GM12878 (cell line): ENCODE measurements at regions not wholly inside any gene's neighbourhood (a gene's known extent, or its start where the extent isn't known, plus 50 kb on each side); places are given as distances from the start of the nearest gene placed in this dataset.

Experiments
- ATAC-seq: fragments of 200-7000 bp; cut with Tn5 transposase; 3 replicates; pipeline ENCODE4 v1.9.1; 2020; ENCODE audit warnings: mild to moderate bottlenecking, moderate library complexity
- BruUV-seq: library from RNA; stranded (reverse); fragments of 400-500 nt; replicated peaks from 2 replicates; lab custom pipeline; 2021; lab: Mats Ljungman, UMichigan
- CTCF ChIA-PET: fragments of 300-600 bp; sonication (Branson Sonifier 250); formaldehyde crosslinking; extraction: SDS; loops from one replicate; lab custom pipeline; 2021; ENCODE audit warnings: inconsistent platforms; lab: Yijun Ruan, JAX
- POLR2A ChIA-PET: fragments of 350-600 bp; formaldehyde crosslinking; extraction: SDS; loops from one replicate; lab custom pipeline; 2021; ENCODE audit warnings: inconsistent platforms; lab: Charles Lee
- RAD21 ChIA-PET: fragments of 300-600 bp; sonication (Branson Sonifier 250); formaldehyde crosslinking; loops from one replicate; lab custom pipeline; 2023; ENCODE audit warnings: antibody characterized with exemption; ENCODE audit not compliant: unreplicated experiment; lab: Charles Lee
- SMC1A ChIA-PET: fragments of 300-600 bp; sonication (Branson Sonifier 250); formaldehyde crosslinking; loops from one replicate; lab custom pipeline; 2023; ENCODE audit not compliant: unreplicated experiment, uncharacterized antibody; lab: Charles Lee
- DNase-seq: peaks from one replicate; pipeline ENCODE4 v3.0.0-alpha.2; 2011; ENCODE audit warnings: low read depth, low spot score
- FAIRE-seq: peaks from 3 replicates; lab custom pipeline; 2011; peaks lifted over from hg19 to GRCh38; lab: Jason Lieb, UNC
- H2AFZ ChIP-seq: 2 replicates; pipeline ENCODE4 v1.6.0; 2011; ENCODE audit warnings: low read depth, low read length, control low read depth; ENCODE audit not compliant: control insufficient read depth
- H3K27ac ChIP-seq: 2 replicates; pipeline ENCODE4 v1.5.1; 2011; ENCODE audit warnings: control low read depth; ENCODE audit not compliant: control insufficient read depth, insufficient read depth
- H3K27me3 ChIP-seq, 2 experiments: replicated peaks in 1 of 2; 2 replicates each; pipeline versions ENCODE4 v1.6.0 to v1.6.1; 2011; ENCODE audit warnings: low read length in 1 of 2; ENCODE audit not compliant: control insufficient read depth in 2 of 2, insufficient read depth in 2 of 2
- H3K36me3 ChIP-seq, 2 experiments: 2 replicates each; pipeline ENCODE4 v1.5.1; 2011; ENCODE audit warnings: low read length in 1 of 2; ENCODE audit not compliant: control insufficient read depth in 2 of 2, insufficient read depth in 2 of 2
- H3K4me1 ChIP-seq: 2 replicates; pipeline ENCODE4 v1.6.1; 2011; ENCODE audit warnings: mild to moderate bottlenecking, low read length, moderate library complexity, mixed read lengths; ENCODE audit not compliant: control insufficient read depth, insufficient read depth
- H3K4me2 ChIP-seq: 2 replicates; pipeline ENCODE4 v1.6.0; 2011; ENCODE audit warnings: control low read depth; ENCODE audit not compliant: control insufficient read depth, insufficient read depth
- H3K4me3 ChIP-seq: fragments of 200-600 bp; sonication (generic); 2 replicates; pipeline ENCODE4 v1.5.1; 2016
- H3K79me2 ChIP-seq: 2 replicates; pipeline ENCODE4 v1.6.0; 2011; ENCODE audit warnings: low read length; ENCODE audit not compliant: control insufficient read depth, insufficient read depth
- H3K9ac ChIP-seq: 2 replicates; pipeline ENCODE4 v1.8.0; 2011; ENCODE audit warnings: low read length, control low read depth, mixed read lengths; ENCODE audit not compliant: control insufficient read depth, insufficient read depth
- H3K9me3 ChIP-seq: replicated peaks from 3 replicates; pipeline ENCODE4 v1.5.1; 2011; ENCODE audit warnings: mild to moderate bottlenecking, low read length; ENCODE audit not compliant: control insufficient read depth, insufficient read depth
- H4K20me1 ChIP-seq: 2 replicates; pipeline ENCODE4 v1.6.0; 2011; ENCODE audit not compliant: control insufficient read depth, insufficient read depth
- ATF3 ChIP-seq: IDR thresholded peaks from 2 replicates; pipeline ENCODE4 v1.6.1; 2011; ENCODE audit warnings: low read depth, mild to moderate bottlenecking, low read length, moderate library complexity, borderline replicate concordance; ENCODE audit errors: extremely low read depth
- BACH1 ChIP-seq: fragments of 450-650 bp; IDR thresholded peaks from 2 replicates; pipeline ENCODE4 v1.6.1; 2017; ENCODE audit warnings: mild to moderate bottlenecking, borderline replicate concordance
- BHLHE40 ChIP-seq, 2 experiments: fragments of 450-650 bp in 1 of 2; IDR thresholded peaks; 2 replicates each; pipeline ENCODE4 v1.6.1; 2011 to 2017; ENCODE audit warnings: low read depth in 2 of 2, borderline replicate concordance in 1 of 2, improper control_type of control experiment in 1 of 2, low read length in 1 of 2, mild to moderate bottlenecking in 1 of 2
- BRCA1 ChIP-seq: IDR thresholded peaks from 2 replicates; pipeline ENCODE4 v1.6.1; 2011; ENCODE audit warnings: low read depth, low read length, improper control_type of control experiment
- DPF2 ChIP-seq: fragments of 450-650 bp; IDR thresholded peaks from 2 replicates; pipeline ENCODE4 v1.6.1; 2017; ENCODE audit warnings: mild to moderate bottlenecking
- NFIC ChIP-seq: IDR thresholded peaks from 2 replicates; pipeline ENCODE4 v1.6.1; 2012; ENCODE audit warnings: low read depth, mild to moderate bottlenecking, inconsistent platforms, low read length, moderate library complexity
- PML ChIP-seq: IDR thresholded peaks from 2 replicates; pipeline ENCODE4 v1.6.1; 2012; ENCODE audit warnings: low read length, inconsistent platforms
- POLR2AphosphoS2 ChIP-seq: IDR thresholded peaks from 2 replicates; pipeline ENCODE4 v1.6.1; 2011; ENCODE audit warnings: low read depth, mild to moderate bottlenecking, low read length, improper control_type of control experiment, moderate library complexity
- POLR2AphosphoS5 ChIP-seq: IDR thresholded peaks from 2 replicates; pipeline ENCODE4 v1.6.1; 2011; ENCODE audit warnings: mild to moderate bottlenecking, low read length, inconsistent platforms
- SIN3A ChIP-seq: IDR thresholded peaks from 2 replicates; pipeline ENCODE4 v1.6.1; 2012; ENCODE audit warnings: low read depth, low read length, improper control_type of control experiment
- SMAD1 ChIP-seq: fragments of 450-650 bp; IDR thresholded peaks from 2 replicates; pipeline ENCODE4 v1.6.1; 2018; ENCODE audit warnings: mild to moderate bottlenecking, low read depth; ENCODE audit not compliant: partially characterized antibody
- SMC3 ChIP-seq: IDR thresholded peaks from 2 replicates; pipeline ENCODE4 v1.6.1; 2011; ENCODE audit warnings: low read length, improper control_type of control experiment, borderline replicate concordance
- STAT1 ChIP-seq: fragments of 450-650 bp; conservative IDR thresholded peaks from 2 replicates; pipeline ENCODE4 v1.6.1; 2014; ENCODE audit warnings: antibody characterized with exemption, mild to moderate bottlenecking
- STAT3 ChIP-seq: IDR thresholded peaks from 2 replicates; pipeline ENCODE4 v1.6.1; 2011; ENCODE audit warnings: low read depth, low read length, improper control_type of control experiment
- YBX1 ChIP-seq: fragments of 450-650 bp; IDR thresholded peaks from 2 replicates; pipeline ENCODE4 v1.6.1; 2016; ENCODE audit warnings: antibody characterized with exemption
- ZNF24 ChIP-seq: fragments of 450-650 bp; IDR thresholded peaks from 2 replicates; pipeline ENCODE4 v1.6.1; 2017; ENCODE audit warnings: antibody characterized with exemption, mild to moderate bottlenecking
- ZSCAN29 ChIP-seq: fragments of 450-650 bp; IDR thresholded peaks from 2 replicates; pipeline ENCODE4 v1.6.1; 2017; ENCODE audit warnings: mild to moderate bottlenecking, moderate library complexity
- WGBS: methylation state at CpG from one replicate; pipeline ENCODE4 v1.1.6; 2016; ENCODE audit warnings: low lambda C conversion rate; ENCODE audit not compliant: insufficient replicate concordance, insufficient coverage; ENCODE audit errors: missing lambda C conversion rate; 5-methylcytosine and 5-hydroxymethylcytosine counted together
- in situ Hi-C: fragments of 300-500 bp; cut with MboI; formaldehyde crosslinking; loops from 9 replicates; pipeline ENCODE4 v1.14.3; 2018; ENCODE audit warnings: mixed read lengths
- intact Hi-C: fragments of 100-400 bp; cut with micrococcal nuclease; formaldehyde crosslinking; loops from one replicate; pipeline ENCODE4 v1.14.2; 2022; ENCODE audit not compliant: unreplicated experiment
- TF ChIP-seq, protein P1 (sequence below): IDR thresholded peaks from 2 replicates; pipeline ENCODE4 v1.6.1; 2012; ENCODE audit warnings: low read length, inconsistent platforms
- TF ChIP-seq, protein P2 (sequence below): fragments of 450-650 bp; formaldehyde crosslinking; IDR thresholded peaks from 2 replicates; pipeline ENCODE4 v1.4.0; 2022; ENCODE audit warnings: mild to moderate bottlenecking, moderate library complexity

GRCh38 chr5:124480022-124480421 lies 266.4 kb downstream of the ZNF608 start:
- BruUV-seq: no TSS peak
- H4K20me1 ChIP-seq: no peaks in the 10 kb centered on the region
- in situ Hi-C loops (no loop called here), intact Hi-C loops (no loop called here)
- no peaks in the 10 kb centered on the region for H3K36me3 ChIP-seq
- no peak overlapping the region for H3K9ac ChIP-seq
- RAD21 ChIA-PET: no interaction called here
- H2AFZ ChIP-seq: no peak overlapping the region
- H3K27ac ChIP-seq: no peak overlapping the region
- SMC1A ChIA-PET: interaction anchor here (1.3 kb wide), 1 partner anchor 12 kb away, joined by 3 read pairs; no protein-coding TSS in a partner anchor
- FAIRE-seq (no peak), DNase-seq (no peak), ATAC-seq (no peak)
- POLR2A ChIA-PET: no interaction called here
- CTCF ChIA-PET: no interaction called here
- no peak overlapping the region for H3K4me3 ChIP-seq
- no peaks in the 10 kb centered on the region for H3K79me2 ChIP-seq
- WGBS: 0% methylated on average over 1 of the region's 1 CpG
- H3K9me3 ChIP-seq: no peaks in the 10 kb centered on the region; the same call in 2 of the 3 replicates
- no peaks in the 10 kb centered on the region; a peak in 1 of 4 replicates for H3K27me3 ChIP-seq
- H3K4me1 ChIP-seq: no peaks in the 10 kb centered on the region
- H3K4me2 ChIP-seq: no peak overlapping the region
- TF ChIP-seq ZNF24 (no peak), ATF3 (no peak), PML (no peak), STAT1 (no peak), NFIC (no peak), SMAD1 (no peak), POLR2AphosphoS2 (no peak), POLR2AphosphoS5 (no peak), YBX1 (no peak), BACH1 (no peak), BHLHE40 (IDR thresholded peaks at IDR 0.05; ENCODE audit: borderline replicate concordance in 1 of 2, low read depth in 2 of 2, low read length in 1 of 2) (no peak), STAT3 (no peak), SMC3 (no peak), DPF2 (no peak), ZSCAN29 (no peak), BRCA1 (no peak), SIN3A (no peak)
- TF ChIP-seq, protein P1, sequence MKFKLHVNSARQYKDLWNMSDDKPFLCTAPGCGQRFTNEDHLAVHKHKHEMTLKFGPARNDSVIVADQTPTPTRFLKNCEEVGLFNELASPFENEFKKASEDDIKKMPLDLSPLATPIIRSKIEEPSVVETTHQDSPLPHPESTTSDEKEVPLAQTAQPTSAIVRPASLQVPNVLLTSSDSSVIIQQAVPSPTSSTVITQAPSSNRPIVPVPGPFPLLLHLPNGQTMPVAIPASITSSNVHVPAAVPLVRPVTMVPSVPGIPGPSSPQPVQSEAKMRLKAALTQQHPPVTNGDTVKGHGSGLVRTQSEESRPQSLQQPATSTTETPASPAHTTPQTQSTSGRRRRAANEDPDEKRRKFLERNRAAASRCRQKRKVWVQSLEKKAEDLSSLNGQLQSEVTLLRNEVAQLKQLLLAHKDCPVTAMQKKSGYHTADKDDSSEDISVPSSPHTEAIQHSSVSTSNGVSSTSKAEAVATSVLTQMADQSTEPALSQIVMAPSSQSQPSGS: no peak
- TF ChIP-seq, protein P2, sequence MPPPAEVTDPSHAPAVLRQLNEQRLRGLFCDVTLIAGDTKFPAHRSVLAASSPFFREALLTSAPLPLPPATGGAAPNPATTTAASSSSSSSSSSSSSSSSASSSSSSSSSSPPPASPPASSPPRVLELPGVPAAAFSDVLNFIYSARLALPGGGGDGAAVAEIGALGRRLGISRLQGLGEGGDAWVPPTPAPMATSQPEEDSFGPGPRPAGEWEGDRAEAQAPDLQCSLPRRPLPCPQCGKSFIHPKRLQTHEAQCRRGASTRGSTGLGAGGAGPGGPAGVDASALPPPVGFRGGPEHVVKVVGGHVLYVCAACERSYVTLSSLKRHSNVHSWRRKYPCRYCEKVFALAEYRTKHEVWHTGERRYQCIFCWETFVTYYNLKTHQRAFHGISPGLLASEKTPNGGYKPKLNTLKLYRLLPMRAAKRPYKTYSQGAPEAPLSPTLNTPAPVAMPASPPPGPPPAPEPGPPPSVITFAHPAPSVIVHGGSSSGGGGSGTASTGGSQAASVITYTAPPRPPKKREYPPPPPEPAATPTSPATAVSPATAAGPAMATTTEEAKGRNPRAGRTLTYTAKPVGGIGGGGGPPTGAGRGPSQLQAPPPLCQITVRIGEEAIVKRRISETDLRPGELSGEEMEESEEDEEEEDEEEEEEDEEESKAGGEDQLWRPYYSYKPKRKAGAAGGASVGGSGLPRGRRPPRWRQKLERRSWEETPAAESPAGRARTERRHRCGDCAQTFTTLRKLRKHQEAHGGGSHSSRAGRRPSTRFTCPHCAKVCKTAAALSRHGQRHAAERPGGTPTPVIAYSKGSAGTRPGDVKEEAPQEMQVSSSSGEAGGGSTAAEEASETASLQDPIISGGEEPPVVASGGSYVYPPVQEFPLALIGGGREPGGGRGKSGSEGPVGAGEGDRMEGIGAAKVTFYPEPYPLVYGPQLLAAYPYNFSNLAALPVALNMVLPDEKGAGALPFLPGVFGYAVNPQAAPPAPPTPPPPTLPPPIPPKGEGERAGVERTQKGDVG (CRISPR knock-in tag): no peak
